A549 (cell line): ENCODE measurements at regions not wholly inside any gene's neighbourhood (a gene's known extent, or its start where the extent isn't known, plus 50 kb on each side); places are given as distances from the start of the nearest gene placed in this dataset.

Experiments
- ATAC-seq, 2 experiments: fragments of 200-7000 bp in 1 of 2; fragments of >200 bp in 1 of 2; cut with Nextera tagmentation in 1 of 2; cut with Tn5 transposase in 1 of 2; 3 replicates each; pipeline versions ENCODE4 v1.8.0 to v1.9.1; 2018 to 2020; ENCODE audit warnings: mild to moderate bottlenecking in 1 of 2, moderate library complexity in 1 of 2
- CTCF ChIA-PET: fragments of 300-600 bp; sonication (Branson Sonifier 250); formaldehyde crosslinking; extraction: SDS; loops from one replicate; lab custom pipeline; 2021; ENCODE audit warnings: antibody characterized with exemption, inconsistent platforms; lab: Yijun Ruan, JAX
- POLR2A ChIA-PET: fragments of 350-600 bp; formaldehyde crosslinking; extraction: SDS; loops from one replicate; lab custom pipeline; 2021; ENCODE audit warnings: antibody characterized with exemption, inconsistent platforms; lab: Yijun Ruan, JAX
- DNase-seq, 2 experiments: peaks; one replicate each; pipeline versions ENCODE4 v3.0.0 to v3.0.0-alpha.2; 2011 to 2016; ENCODE audit warnings: low read depth in 1 of 2, low spot score in 1 of 2
- FAIRE-seq: peaks from 2 replicates; lab custom pipeline; 2011; peaks lifted over from hg19 to GRCh38; lab: Jason Lieb, UNC
- H3K27ac ChIP-seq, 2 experiments: fragments of >200 bp; sonication (Bioruptor Twin); formaldehyde crosslinking; 3 replicates each; pipeline ENCODE4 v1.5.1; 2016 to 2017
- H3K4me1 ChIP-seq: fragments of >200 bp; sonication (Bioruptor Twin); formaldehyde crosslinking; 3 replicates; pipeline ENCODE4 v1.6.1; 2016
- H3K4me2 ChIP-seq: fragments of >200 bp; sonication (Bioruptor Twin); formaldehyde crosslinking; 3 replicates; pipeline ENCODE4 v1.6.1; 2016
- H3K4me3 ChIP-seq: fragments of >200 bp; sonication (Bioruptor Twin); formaldehyde crosslinking; 3 replicates; pipeline ENCODE4 v1.5.1; 2016
- H3K9me3 ChIP-seq: fragments of >200 bp; sonication (Bioruptor Twin); formaldehyde crosslinking; 3 replicates; pipeline ENCODE4 v1.6.1; 2016
- BCL3 ChIP-seq: fragments of >200 bp; sonication (Bioruptor Twin); formaldehyde crosslinking; IDR thresholded peaks from 3 replicates; pipeline ENCODE4 v1.6.1; 2016
- BHLHE40 ChIP-seq: IDR thresholded peaks from 2 replicates; pipeline ENCODE4 v1.6.1; 2012; ENCODE audit warnings: low read depth, low read length, inconsistent platforms
- CBX2 ChIP-seq: fragments of 200-600 bp; sonication (generic); IDR thresholded peaks from 2 replicates; pipeline ENCODE4 v1.6.1; 2016; ENCODE audit warnings: low read depth, mild to moderate bottlenecking, borderline replicate concordance
- CBX8 ChIP-seq: fragments of 200-600 bp; sonication (generic); IDR thresholded peaks from 2 replicates; pipeline ENCODE4 v1.6.1; 2016
- CEBPB ChIP-seq, 2 experiments: fragments of >200 bp in 1 of 2; sonication (Bioruptor Twin) in 1 of 2; formaldehyde crosslinking in 1 of 2; IDR thresholded peaks; 2 replicates each; pipeline ENCODE4 v1.6.1; 2012 to 2016
- CHD2 ChIP-seq: fragments of 150-350 bp; IDR thresholded peaks from 2 replicates; pipeline ENCODE4 v1.6.1; 2014; ENCODE audit warnings: low read length; ENCODE audit not compliant: partially characterized antibody
- ELK1 ChIP-seq: fragments of 150-350 bp; IDR thresholded peaks from 2 replicates; pipeline ENCODE4 v1.6.1; 2014; ENCODE audit warnings: low read depth, mild to moderate bottlenecking, low read length
- HDAC2 ChIP-seq: fragments of 200-600 bp; sonication (generic); IDR thresholded peaks from 2 replicates; pipeline ENCODE4 v1.6.1; 2016
- HES2 ChIP-seq: fragments of >200 bp; sonication (Bioruptor Twin); formaldehyde crosslinking; IDR thresholded peaks from 2 replicates; pipeline ENCODE4 v1.6.1; 2016
- HOXB5 ChIP-seq: fragments of 250-450 bp; sonication (Bioruptor Pico); IDR thresholded peaks from 2 replicates; pipeline ENCODE4 v1.5.0; 2020; ENCODE audit warnings: mild to moderate bottlenecking, moderate library complexity
- JUN ChIP-seq, 2 experiments: fragments of >200 bp; sonication (Bioruptor Twin); formaldehyde crosslinking; IDR thresholded peaks; 2 replicates in 1 of 2; 3 replicates in 1 of 2; pipeline ENCODE4 v1.6.1; 2016 to 2017
- JUNB ChIP-seq: fragments of >200 bp; sonication (Bioruptor Twin); formaldehyde crosslinking; IDR thresholded peaks from 2 replicates; pipeline ENCODE4 v1.6.1; 2016
- KDM1A ChIP-seq: fragments of 200-600 bp; sonication (generic); IDR thresholded peaks from 2 replicates; pipeline ENCODE4 v1.6.1; 2016; ENCODE audit warnings: low read depth, mild to moderate bottlenecking
- MAX ChIP-seq: IDR thresholded peaks from 2 replicates; pipeline ENCODE4 v1.6.1; 2012
- MYC ChIP-seq: IDR thresholded peaks from 2 replicates; pipeline ENCODE4 v1.6.1; 2012; ENCODE audit warnings: mild to moderate bottlenecking, inconsistent platforms, low read length, improper control_type of control experiment, borderline replicate concordance
- NFE2L2 ChIP-seq: fragments of 150-350 bp; conservative IDR thresholded peaks from 2 replicates; pipeline ENCODE4 v1.6.1; 2014; ENCODE audit warnings: low read length
- PHF8 ChIP-seq: fragments of 200-600 bp; sonication (generic); IDR thresholded peaks from 2 replicates; pipeline ENCODE4 v1.6.1; 2016; ENCODE audit warnings: low read depth, mild to moderate bottlenecking, antibody characterized with exemption, moderate library complexity, borderline replicate concordance
- POLR2AphosphoS2 ChIP-seq: conservative IDR thresholded peaks from 2 replicates; pipeline ENCODE4 v1.6.1; 2012; ENCODE audit warnings: low read length, improper control_type of control experiment, inconsistent platforms
- SMC3 ChIP-seq: fragments of >200 bp; sonication (Bioruptor Twin); formaldehyde crosslinking; IDR thresholded peaks from 3 replicates; pipeline ENCODE4 v1.6.1; 2018; ENCODE audit warnings: inconsistent platforms
- TFCP2L1 ChIP-seq: fragments of 250-450 bp; sonication (Bioruptor Pico); IDR thresholded peaks from 2 replicates; pipeline ENCODE4 v1.5.0; 2021; ENCODE audit warnings: mild to moderate bottlenecking
- ZC3H11A ChIP-seq: fragments of 450-650 bp; IDR thresholded peaks from 2 replicates; pipeline ENCODE4 v1.6.1; 2014; ENCODE audit warnings: antibody characterized with exemption, mild to moderate bottlenecking
- ZFP36 ChIP-seq: fragments of 450-650 bp; IDR thresholded peaks from 2 replicates; pipeline ENCODE4 v1.6.1; 2014; ENCODE audit warnings: borderline replicate concordance; ENCODE audit not compliant: partially characterized antibody
- ZSCAN20 ChIP-seq: fragments of 250-450 bp; sonication (Bioruptor Pico); IDR thresholded peaks from 2 replicates; pipeline ENCODE4 v1.8.0; 2022; ENCODE audit warnings: mild to moderate bottlenecking, moderate library complexity
- WGBS: methylation state at CpG from one replicate; pipeline ENCODE4 v1.1.6; 2017; ENCODE audit errors: missing lambda C conversion rate; 5-methylcytosine and 5-hydroxymethylcytosine counted together

GRCh38 chr6:149218471-149218870 lies 99.0 kb upstream of the TAB2 start:
- FAIRE-seq (no peak), ATAC-seq (no peak), DNase-seq (no peak)
- H3K4me1 ChIP-seq: no peaks in the 10 kb centered on the region
- no peaks in the 10 kb centered on the region for H3K9me3 ChIP-seq
- POLR2A ChIA-PET: no interaction called here
- H3K4me2 ChIP-seq: no peak overlapping the region
- TF ChIP-seq ZC3H11A: no peak
- no peak for TF ChIP-seq HES2
- no peak for TF ChIP-seq MYC
- TF ChIP-seq SMC3: no peak
- no peak for TF ChIP-seq CBX8
- no peak for TF ChIP-seq MAX
- TF ChIP-seq CEBPB (IDR thresholded peaks at IDR 0.05): no peak
- no peak for TF ChIP-seq PHF8
- TF ChIP-seq TFCP2L1 (CRISPR knock-in tag): no peak
- no peak for TF ChIP-seq ZSCAN20 (CRISPR knock-in tag)
- H3K4me3 ChIP-seq: no peak overlapping the region
- H3K27ac ChIP-seq: no peak overlapping the region
- CTCF ChIA-PET: no interaction called here

GRCh38 chr6:149218915-149219314 lies 98.6 kb upstream of the TAB2 start:
- ATAC-seq (no peak), FAIRE-seq (no peak), DNase-seq (no peak)
- TF ChIP-seq ZFP36: no peak
- no peak for TF ChIP-seq KDM1A
- no peak for TF ChIP-seq JUN (IDR thresholded peaks at IDR 0.05)
- TF ChIP-seq POLR2AphosphoS2: no peak
- TF ChIP-seq HOXB5 (CRISPR knock-in tag): no peak
- no peak for TF ChIP-seq CBX2
- TF ChIP-seq HDAC2: no peak
- TF ChIP-seq NFE2L2: no peak
- Histone ChIP-seq H3K9me3 (no peaks in the 10 kb centered on the region), H3K27ac (no peak overlapping the region), H3K4me3 (no peak overlapping the region), H3K4me1 (no peaks in the 10 kb centered on the region), H3K4me2 (no peak overlapping the region)
- POLR2A ChIA-PET: no interaction called here
- 86% methylated on average over 2 of the region's 2 CpGs for WGBS
- CTCF ChIA-PET: no interaction called here

- H3K27ac ChIP-seq: no peak overlapping the region
- ChIA-PET CTCF (no interaction called here), POLR2A (no interaction called here)
- TF ChIP-seq ZSCAN20 (CRISPR knock-in tag) (no peak), SMC3 (no peak), CHD2 (no peak), JUNB (no peak), BCL3 (no peak), ZC3H11A (no peak), ELK1 (no peak), BHLHE40 (no peak), HES2 (no peak)
- no peaks in the 10 kb centered on the region for H3K4me1 ChIP-seq
- DNase-seq (no peak), ATAC-seq (no peak), FAIRE-seq (no peak)
- H3K9me3 ChIP-seq: no peaks in the 10 kb centered on the region
- H3K4me3 ChIP-seq: no peak overlapping the region
- WGBS: 80% methylated on average over 6 of the region's 6 CpGs
- H3K4me2 ChIP-seq: no peak overlapping the region
Measured at GRCh38 chr6:149220882-149221773, 96.4 kb upstream of the TAB2 start.
